ENCODE measurements at regions not wholly inside any gene's neighbourhood (a gene's known extent, or its start where the extent isn't known, plus 50 kb on each side); places are given as distances from the start of the nearest gene placed in this dataset.

DNA sequence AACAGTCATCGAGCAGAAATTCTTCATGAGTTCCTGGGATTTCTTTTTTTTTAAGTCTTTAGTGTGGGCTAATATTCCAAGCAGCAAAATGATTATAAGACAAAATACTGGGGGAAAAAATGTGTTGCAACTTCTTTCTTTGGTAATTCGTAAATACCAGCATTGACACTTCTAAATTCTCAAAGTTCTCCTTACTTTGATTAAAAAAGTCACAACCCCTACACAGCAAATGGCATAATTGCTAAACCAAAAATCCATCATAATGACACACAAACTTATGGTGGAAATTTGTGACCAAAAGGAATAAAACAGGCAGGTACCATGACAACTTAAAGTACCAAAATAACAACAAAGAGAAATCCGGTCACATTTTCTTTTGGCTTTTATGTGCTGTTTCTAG, 585.2 kb upstream of the PKN2 start:
- no peak for ATAC-seq

DNA sequence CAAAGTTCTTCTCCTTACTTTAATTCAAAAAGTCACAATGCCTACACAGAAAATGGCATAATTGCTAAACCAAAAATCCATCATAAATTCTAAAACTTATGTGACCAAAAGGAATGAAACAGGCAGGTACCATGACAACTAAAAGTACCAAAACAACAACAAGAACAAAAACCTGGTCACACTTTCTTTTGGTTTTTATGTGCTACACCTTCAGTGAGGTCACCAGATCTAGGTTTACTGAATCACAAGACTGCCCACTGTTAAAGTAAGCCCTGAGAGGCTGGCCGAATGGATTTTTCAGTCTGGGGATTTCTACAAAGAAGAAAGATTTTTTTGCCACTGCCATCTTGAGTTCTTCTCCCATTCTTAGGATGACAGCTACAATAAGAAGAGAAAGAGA, 583.0 kb upstream of the PKN2 start:
- ATAC-seq = no peak

DNA sequence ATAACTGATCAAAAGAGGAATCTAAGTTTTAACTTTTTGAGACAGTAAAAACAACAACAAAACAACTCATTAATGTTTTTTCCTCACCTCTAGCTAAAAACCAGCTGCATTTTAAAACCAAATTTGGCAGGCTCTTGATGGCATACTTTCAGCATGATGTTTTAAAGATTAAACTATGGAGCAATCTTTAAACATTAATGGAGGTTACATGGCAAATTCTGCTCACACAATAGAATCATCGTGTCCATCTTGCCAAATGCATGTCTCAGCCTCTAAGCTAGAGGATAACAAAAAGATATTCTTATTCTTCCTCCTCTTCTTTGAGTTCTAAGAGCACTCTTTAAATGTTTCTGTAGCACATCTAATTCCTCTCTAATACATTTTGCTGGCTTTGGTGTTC, 579.8 kb upstream of the PKN2 start:
- ATAC-seq = no peak

DNA sequence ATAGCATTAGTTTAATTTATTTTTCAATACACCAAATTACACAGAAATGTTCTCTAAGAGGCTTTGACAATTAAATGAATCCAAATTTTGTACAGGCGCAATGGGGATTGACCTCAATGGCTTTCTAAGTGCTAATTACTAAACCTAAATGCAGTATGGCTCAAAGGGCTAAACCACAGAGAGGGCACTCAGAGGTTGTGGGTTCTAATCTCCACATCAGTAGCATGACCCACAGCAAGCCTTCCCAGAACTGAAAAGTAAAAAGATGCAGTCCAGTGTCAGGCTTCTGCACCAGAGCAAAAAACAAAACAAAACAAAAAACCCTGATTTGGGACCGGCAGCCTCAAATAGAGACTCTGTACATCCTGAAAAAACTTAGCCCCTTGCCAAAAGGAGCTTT, 579.2 kb upstream of the PKN2 start:
- no peak for ATAC-seq

DNA sequence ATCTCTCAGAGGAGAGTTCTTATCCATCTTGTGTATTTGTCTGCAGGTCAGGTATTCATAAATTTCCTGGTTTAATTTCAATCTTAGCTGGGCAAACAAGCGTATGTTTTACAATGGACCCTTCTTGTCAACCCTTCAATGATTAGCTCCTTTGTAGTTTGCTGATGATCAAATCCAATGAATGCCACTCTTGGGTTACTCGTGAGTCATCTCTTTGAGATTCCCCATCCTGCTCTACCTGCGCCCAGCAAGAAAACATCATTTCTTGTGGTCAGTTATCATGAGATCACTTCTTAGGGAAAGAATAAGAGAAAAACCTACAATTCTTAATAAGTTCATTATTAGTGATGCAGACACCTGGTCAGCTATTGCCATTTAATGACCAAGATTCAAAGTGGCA, 572.3 kb upstream of the PKN2 start:
- ATAC-seq = no peak

DNA sequence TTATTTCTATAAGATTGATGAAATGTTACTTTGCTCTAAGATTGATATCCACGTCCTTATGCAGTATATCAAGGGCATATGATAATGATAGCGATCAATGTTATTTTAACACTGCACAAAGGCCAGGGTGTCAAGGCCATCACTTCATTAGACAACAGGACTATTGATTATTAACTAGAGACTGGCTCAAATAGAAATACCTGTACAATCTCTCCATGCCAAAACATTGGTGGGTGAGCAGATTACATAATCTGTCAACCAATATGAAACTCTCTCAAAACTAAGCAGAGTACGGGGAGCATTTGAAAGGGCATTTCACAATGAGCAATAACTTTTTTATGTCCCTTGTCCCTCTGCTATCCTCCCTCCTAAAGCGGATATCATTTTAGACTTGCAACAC, 566.5 kb upstream of the PKN2 start:
- ATAC-seq = no peak

DNA sequence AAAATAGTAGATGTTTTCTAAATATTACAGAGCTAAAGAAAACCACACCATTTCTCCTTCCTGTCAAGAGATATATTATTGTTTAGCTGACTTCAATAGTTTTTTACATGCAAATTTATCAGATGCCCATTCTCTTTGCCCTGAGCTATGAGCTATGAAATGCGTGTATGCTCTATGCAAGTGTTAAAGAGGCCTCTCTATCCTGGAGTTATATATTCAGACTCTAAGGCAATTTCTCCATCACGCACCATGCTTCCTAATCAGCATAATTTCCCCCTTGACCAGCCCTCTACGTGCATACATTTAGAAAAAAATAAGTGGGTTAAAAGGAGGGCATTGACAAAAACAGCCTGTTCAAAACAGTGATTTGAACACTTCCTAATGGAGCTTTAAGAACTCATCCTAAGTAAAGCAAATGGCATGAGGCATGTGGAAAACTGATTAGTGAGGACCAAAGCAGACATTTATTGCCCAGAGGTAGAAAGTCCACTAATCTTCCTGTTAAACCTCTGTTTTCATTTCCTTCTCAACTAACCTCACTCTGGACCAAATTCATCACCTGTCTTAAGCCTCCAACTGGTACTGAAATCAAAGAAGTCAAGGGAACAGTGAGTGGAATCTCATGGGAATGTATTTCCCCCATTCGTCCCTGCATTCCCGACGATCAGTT, 565.8 kb upstream of the PKN2 start:
- ATAC-seq = no peak

DNA sequence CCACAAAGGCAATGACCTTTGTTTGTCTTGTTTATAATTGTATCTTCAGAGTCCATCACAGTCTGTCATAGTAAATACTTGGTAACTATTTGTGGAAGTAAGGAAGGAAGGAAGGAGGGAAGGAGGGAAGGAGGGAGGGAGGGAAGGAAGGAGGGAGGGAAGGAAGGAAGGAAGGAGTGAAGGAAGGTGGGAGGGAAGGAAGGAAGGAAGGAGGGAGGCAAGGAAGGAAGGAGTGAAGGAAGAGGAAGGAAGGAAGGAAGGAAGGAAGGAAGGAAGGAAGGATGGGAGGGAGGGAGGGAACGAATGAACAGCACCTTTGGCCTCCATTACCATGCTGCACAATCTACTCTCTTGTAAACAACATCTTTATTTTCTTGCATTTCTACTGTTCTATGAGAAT, 559.5 kb upstream of the PKN2 start:
- no peak for ATAC-seq

DNA sequence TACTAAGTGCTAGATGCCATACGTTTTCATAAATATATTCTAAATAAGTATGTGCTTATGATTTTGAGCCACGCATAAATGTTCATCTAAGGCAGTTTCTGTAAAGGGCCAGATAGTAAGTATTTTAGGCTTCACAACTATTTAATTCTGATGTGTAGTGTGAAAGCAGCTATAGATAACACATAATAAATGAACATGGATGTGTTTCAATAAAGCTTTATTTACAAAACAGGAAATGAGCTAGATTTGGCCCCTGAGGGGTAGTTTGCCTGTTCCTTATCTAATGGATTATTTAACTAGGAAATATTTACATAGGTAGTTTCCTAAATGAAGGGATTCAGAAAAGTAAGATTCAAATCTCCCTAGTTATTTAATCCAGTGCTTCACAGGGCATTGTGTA, 557.6 kb upstream of the PKN2 start:
- no peak for ATAC-seq

DNA sequence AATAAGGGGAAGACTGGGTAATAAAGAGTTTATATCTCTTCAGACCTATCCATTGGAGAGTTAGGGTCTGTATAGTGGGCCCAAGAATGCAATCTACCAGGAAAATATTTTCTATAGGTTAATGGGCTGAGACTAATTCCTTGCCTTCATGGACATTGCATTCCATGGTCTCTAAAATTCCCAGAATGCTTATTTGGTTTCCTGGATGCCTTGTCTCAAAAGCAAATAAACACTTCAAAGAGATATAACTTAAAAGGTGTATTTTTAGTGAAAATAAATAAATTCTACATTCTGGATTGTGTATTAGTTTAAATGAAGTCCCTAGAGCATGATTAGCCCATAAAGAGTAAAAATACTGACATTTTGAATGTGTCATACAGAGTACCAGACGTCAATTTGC, 550.1 kb upstream of the PKN2 start:
- ATAC-seq = no peak

DNA sequence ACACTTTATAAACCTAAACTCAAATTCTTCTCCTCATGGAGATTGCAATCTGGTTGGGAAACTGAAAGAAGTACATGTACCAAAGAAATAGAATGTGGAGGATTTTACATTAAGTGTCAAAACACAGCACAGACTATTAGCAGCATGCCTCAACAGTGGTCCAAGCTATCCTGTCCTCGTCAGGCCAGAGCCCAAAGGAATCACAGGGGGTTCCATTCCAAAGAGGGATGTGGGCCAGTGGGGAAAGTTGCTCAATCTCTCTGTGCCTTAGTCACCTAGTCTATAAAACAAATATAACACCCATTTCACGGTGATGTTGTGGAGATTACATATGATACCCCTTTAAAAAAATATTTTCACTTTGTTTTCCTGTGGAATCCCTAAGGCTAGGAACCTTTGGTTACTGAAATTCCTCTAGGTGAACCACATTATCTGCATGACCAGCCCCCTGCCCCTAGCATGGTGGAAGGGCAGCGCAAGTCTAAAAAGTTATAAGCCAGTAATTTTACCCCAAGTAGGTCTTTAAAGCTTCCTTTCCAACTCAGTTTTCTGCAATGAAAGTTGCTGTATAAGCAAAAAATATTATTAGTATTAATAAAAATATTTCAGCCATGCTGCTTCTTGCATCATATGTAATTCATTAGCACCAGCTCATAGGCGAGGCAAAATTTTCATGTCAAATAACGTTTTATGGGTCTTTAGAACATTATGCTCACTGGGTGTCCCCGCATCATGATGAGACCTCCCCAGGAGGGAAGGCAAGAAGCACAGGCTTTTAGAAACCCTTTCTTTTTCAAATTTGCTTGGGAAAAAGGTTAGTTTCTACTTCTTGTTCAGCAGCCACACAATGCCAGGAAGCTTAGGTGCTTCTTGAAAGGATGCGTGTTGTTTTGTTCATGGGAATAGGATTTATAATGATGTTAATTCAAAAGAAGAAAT, 548.8 kb upstream of the PKN2 start:
- ATAC-seq = no peak

DNA sequence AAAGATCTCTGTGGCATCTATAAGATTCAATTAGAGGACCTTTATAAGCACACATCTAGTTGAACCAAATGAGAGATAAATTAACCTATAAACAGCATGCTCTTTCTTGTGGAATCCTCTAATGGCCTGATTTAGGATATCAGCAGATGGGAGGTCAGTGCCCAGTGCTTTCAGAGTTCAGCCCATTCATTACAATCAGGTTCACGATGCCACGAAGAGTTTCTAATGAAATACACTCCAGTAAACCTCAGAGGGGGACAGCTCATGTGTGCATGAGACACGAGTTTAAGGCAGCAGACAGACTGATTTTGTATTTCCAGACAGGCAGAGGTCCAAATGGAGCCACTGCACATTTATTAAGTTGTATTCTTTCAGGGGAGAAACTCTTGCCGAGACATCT, 544.4 kb upstream of the PKN2 start:
- no peak for ATAC-seq

DNA sequence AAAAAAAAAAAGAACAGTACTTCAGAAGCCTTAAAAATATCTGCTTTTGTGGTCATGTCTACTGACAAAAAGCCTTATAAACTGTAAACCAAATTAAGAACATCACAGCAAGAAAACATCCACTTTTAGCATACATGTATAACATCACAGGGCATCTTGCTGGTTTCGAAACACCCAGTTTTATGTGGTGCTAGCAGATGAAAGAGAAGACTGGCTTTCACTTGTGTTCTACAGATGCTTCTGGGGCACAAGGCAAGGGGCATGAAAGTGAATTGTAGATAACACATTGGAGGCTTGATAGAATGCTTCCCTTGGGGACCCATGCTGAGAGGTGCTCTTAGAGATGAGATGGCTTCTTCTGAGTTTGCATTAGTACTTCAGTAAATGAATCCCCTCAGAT, 543.7 kb upstream of the PKN2 start:
- ATAC-seq = no peak

DNA sequence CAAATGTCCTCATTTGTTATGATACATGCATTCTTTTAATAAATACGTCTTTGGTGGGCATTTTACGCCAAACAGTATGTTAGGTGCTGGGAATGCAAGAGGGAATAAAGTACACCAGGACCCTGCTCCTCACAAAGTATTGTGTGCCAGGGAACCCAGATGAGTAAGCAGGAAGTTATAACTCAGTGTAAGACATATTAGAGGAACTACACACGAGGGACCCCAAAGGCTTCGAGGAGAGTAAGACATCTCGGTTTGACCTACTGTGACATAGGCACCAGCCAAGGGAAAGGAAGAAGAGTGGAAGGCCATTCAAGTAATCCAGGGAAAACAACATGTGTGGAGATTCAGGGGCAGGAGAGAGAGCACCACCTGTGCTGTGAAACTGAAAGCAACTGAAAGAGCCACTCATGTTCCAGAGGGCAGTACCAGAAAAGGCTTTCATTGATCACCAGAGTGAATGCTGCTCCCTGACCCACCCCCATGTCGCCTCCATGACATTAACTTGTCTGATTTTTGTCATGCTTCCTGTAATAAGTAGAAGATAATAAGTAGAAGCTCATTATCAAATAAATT, 542.5 kb upstream of the PKN2 start:
- ATAC-seq = no peak

DNA sequence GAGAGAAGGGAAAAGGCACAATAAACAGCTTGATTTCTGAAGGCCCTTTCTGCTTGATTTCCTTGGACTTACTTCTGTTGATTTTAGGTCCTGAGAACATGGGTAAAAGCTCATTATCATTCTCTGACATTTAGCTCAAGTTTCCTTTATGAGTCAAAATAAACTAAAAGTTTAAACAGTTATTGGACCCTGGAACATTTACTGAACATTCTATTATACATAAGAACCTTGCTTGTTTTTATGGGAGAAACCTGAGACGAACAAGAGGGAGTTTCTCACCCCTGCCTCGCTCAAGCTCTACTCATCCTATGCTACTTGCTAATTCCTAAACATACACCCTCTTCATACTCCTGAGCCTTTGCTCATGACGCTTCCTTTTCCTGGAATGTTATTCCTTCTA, 538.3 kb upstream of the PKN2 start:
- no peak for ATAC-seq

DNA sequence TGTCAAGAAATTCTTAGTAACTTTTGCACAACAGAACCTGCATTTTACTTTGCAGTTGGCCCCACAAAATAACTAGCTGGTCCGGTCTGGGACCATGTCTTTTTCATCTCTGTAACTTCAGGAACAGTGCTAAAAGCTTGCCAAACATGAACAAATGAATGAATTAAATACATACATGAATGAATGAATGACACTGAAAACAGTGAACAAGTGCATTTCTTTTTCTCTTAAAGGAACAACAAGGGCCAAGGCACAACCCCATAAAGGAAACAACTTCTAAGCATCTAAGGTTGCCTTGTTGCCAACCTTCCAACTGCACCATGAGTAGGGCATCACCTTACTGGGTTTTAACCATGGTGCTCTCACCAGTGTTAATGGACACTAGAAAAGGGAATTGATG, 534.4 kb upstream of the PKN2 start:
- ATAC-seq = no peak

DNA sequence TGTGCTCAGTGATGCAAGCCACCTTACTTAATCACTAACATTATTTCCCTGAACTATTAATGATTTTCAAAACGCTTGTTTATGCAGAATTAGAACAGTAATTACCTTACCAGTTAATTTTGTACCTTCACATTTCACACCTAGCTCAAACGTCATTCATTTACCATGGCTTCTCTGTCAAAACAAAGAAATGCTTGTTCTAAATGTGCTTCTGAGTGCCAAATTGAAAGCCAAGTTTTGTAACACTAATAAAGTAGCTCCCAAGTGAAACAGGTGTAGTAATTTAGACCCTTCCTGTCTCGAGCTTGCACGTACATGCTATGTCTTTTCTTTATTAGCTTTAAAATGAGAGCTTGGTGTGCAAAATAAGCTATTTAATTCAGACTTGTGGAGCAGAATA, 533.7 kb upstream of the PKN2 start:
- ATAC-seq = no peak

DNA sequence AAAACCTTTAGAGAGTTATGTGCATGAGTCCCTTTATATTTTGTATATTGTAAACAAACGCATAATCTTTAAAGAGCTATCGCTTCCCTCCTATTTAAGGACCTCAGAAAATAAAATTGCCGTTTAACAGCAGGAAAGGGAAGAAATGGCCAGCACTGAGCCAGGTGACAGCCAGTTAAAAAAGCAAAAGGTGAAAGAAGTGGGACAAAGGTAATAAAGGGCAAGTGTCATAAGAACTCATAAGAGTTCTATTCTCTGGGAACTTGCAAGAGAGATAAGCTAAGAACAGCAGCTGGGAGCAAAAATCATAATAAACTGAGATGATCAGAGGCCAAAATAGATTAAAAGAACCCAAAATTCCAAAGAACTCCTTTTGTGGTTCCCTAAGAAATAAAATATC, 520.9 kb upstream of the PKN2 start:
- ATAC-seq = no peak

DNA sequence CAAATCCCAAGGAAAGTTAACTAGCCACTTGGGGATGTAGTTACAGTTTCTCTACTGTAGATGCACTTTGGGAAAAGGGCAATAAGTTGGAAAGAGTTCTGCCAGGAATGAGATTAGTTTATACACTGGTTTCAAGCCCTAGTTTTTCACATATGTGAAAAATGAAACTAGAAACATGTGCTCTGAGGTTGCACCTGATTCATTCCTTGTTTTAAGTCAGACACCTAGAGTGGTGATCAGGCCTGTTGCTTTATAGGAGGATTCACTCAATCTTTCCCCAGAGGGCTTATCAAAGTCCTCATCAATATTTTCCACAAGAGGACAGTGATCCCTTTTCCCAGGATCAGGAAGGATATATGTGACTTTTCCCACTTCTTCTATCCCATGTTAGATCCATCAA, 515.9 kb upstream of the PKN2 start:
- no peak for ATAC-seq

DNA sequence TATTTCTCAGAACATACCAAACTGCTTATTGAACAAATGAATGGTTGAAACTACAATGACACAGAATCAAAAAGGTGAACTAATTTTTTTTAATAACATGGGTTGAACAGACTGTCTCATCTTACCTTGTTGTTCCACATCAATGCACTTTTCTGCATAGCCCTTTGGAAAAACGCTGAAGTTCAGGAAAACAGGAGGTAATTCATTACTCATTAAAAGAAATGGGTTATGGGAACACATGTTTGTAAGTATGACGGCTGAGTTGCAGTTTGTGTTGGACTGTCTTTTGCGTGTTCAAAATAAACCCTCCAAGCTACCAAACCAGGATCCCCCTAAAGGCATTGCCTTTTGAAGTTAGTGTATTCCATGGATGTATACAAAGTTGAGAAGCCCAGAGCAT, 514.9 kb upstream of the PKN2 start:
- ATAC-seq = no peak

DNA sequence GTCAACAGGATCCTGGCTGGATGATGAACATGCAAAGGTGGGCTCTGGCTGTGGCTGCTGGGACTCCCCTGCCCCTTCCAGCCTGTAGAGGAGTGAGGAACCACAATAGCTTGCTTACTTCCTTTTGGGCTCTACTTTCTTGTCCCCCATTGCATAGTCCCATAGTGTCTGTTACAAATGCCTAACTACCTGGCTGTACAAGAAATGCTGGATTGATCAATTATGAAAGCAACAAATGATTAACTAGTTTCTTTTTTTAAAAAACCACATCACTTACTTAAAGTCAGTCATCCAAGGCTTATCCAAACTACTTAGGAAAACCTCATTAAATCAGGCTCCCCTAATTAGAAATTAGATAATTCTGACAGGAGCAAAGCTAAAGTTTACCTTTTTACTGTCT, 514.1 kb upstream of the PKN2 start:
- no peak for ATAC-seq

DNA sequence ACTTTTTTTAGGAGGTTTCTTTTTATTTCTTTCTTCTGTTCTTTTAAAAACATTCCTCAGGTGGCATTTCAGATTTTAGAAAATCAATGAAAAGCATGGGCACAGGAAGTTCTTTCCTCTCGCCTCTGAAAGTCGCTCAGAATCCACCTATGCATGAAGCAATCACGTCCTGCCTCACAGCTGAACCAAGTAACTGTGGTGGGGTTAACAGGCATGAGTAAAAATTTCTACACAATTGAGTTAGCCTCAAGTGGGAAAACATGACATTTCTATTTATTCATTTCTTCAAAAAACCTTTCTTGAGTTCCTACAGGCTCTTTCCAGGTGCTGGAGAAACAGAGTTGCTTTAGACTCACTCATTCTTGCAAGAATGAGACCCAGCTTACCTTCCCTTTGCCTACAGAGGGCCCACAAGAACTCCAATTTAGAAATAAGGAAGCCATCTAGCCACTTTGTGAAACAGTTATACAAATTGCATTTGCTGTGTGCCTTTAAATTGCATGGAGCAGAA, 508.9 kb upstream of the PKN2 start:
- no peak for ATAC-seq

DNA sequence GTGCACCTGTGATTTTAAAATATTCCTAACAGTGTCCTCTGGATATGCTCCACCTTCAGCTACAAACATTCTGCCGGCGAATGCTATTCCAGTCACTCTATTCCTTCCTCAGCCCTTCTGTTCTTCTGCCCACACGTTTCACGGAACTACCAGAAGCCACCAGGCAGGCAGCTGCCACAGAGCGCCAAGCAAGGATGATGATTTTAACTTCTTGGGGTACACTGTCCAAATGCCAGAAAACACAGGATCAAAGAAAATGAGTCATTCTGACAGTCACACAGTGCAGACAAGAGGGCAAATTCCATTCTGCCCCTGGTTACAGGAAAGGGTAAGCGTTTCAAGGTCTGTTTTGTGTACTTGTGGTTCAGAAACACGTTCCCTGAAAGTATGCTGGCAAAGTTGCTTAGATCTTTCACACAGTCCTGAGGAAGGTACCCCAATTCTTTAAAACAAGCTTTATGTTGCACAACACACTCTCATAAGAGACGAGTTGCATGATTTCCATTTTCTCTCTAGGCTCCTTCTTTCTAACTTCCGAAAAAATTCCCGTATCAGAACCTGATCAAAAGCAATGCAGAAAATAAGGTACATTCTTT, 508.3 kb upstream of the PKN2 start:
- peak; percentile 8 for ATAC-seq
